Gastroesophageal sphincter (tissue), 3 donors: ENCODE measurements at regions not wholly inside any gene's neighbourhood (a gene's known extent, or its start where the extent isn't known, plus 50 kb on each side); places are given as distances from the start of the nearest gene placed in this dataset.

Source experiments
- POLR2A ChIP-seq, 2 donors: fragments of 450-650 bp; IDR thresholded peaks; one replicate each; pipeline ENCODE4 v1.6.1; 2017; ENCODE audit warnings: antibody characterized with exemption in 2 of 2, mild to moderate bottlenecking in 2 of 2, moderate library complexity in 1 of 2
- POLR2AphosphoS5 ChIP-seq: sonication (generic); formaldehyde crosslinking; IDR thresholded peaks from one replicate; pipeline ENCODE4 v1.6.1; 2017; ENCODE audit warnings: antibody characterized with exemption
- TF ChIP-seq, protein P1 (sequence below), 4 experiments: fragments of 200-600 bp in 2 of 4; fragments of 450-650 bp in 2 of 4; sonication (generic) in 1 of 4; IDR thresholded peaks; one replicate each; pipeline ENCODE4 v1.5.1; 2017 to 2019; ENCODE audit warnings: antibody characterized with exemption in 4 of 4, mild to moderate bottlenecking in 2 of 4, moderate library complexity in 2 of 4

DNA sequence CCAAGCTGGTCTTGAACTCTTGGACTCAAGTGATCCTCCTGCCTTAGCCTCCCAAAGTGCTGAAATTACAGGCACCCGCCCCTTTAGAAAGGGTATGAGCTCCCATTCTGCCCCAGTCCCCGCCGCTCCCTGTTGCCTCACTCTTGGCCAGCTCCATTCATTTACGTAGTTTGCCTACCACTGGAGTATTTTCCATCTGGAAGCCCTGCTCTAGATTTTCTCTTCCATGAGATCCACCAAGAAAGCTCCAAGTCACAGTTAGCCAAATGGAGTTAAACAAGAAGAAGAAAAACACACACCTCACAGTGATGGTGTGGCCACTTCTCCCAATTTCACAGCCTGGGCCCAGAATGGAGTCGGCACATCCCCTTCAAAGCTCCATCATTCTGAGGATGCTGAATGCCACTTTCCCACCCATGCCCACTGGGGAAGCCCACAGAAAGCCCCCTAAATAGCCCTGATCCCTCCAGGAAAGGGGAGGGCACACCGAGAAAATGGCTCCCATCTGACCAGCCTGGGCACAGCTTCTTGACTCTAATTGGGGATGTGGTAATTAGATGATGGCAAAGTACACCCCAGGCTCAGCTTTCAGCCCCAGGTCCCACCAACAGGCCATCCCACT lies 381.2 kb downstream of the MN1 start:
- TF ChIP-seq, protein P1, sequence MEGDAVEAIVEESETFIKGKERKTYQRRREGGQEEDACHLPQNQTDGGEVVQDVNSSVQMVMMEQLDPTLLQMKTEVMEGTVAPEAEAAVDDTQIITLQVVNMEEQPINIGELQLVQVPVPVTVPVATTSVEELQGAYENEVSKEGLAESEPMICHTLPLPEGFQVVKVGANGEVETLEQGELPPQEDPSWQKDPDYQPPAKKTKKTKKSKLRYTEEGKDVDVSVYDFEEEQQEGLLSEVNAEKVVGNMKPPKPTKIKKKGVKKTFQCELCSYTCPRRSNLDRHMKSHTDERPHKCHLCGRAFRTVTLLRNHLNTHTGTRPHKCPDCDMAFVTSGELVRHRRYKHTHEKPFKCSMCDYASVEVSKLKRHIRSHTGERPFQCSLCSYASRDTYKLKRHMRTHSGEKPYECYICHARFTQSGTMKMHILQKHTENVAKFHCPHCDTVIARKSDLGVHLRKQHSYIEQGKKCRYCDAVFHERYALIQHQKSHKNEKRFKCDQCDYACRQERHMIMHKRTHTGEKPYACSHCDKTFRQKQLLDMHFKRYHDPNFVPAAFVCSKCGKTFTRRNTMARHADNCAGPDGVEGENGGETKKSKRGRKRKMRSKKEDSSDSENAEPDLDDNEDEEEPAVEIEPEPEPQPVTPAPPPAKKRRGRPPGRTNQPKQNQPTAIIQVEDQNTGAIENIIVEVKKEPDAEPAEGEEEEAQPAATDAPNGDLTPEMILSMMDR (IDR thresholded peaks at IDR 0.05), result no peak
- no peak for TF ChIP-seq POLR2A (IDR thresholded peaks at IDR 0.05)
- no peak for TF ChIP-seq POLR2AphosphoS5
